Stomach smooth muscle (tissue), 2 donors: ENCODE measurements at regions not wholly inside any gene's neighbourhood (a gene's known extent, or its start where the extent isn't known, plus 50 kb on each side); places are given as distances from the start of the nearest gene placed in this dataset.
A peak's percentile ranks its signal among the peaks of the same experiment; 100 is the strongest.

Experiments used
- H3K27ac ChIP-seq: one replicate; pipeline ENCODE4 v1.7.0; 2013; ENCODE audit warnings: mild to moderate bottlenecking, low read length, inconsistent platforms
- H3K27me3 ChIP-seq, 2 donors: one replicate each; pipeline ENCODE4 v1.7.0; 2013; ENCODE audit warnings: low read length in 2 of 2; ENCODE audit not compliant: insufficient read depth in 2 of 2, control insufficient read depth in 1 of 2
- H3K36me3 ChIP-seq, 2 donors: one replicate each; pipeline ENCODE4 v1.7.0; 2013; ENCODE audit warnings: low read length in 2 of 2; ENCODE audit not compliant: control insufficient read depth in 2 of 2, insufficient read depth in 2 of 2
- H3K4me1 ChIP-seq: one replicate; pipeline ENCODE4 v1.7.0; 2013; ENCODE audit warnings: low read length; ENCODE audit not compliant: control insufficient read depth, insufficient read depth
- H3K4me3 ChIP-seq, 2 donors: one replicate each; pipeline ENCODE4 v1.7.0; 2013; ENCODE audit warnings: low read length in 2 of 2
- H3K9ac ChIP-seq, 2 donors: one replicate each; pipeline ENCODE4 v1.7.0; 2013; ENCODE audit warnings: low read length in 2 of 2, mild to moderate bottlenecking in 1 of 2
- H3K9me3 ChIP-seq, 2 donors: one replicate each; pipeline ENCODE4 v1.7.0; 2013; ENCODE audit warnings: low read length in 2 of 2; ENCODE audit not compliant: control insufficient read depth in 2 of 2
- donor health status: healthy.
- donor health status: Pancreatic carcinoma.

GRCh38 chr4:123256901-123257300 lies 139.7 kb upstream of the SPRY1 start:
- peaks cover 8% of the 10 kb centered on the region for H3K4me1 ChIP-seq
- no peaks in the 10 kb centered on the region for H3K27me3 ChIP-seq
- H3K27ac ChIP-seq, result no peak overlapping the region

GRCh38 chr4:123257591-123257990 lies 139.0 kb upstream of the SPRY1 start:
- H3K36me3 ChIP-seq, result no peaks in the 10 kb centered on the region
- no peaks in the 10 kb centered on the region for H3K27me3 ChIP-seq
- peak overlapping the region in 1 of 2 donors; percentile 29 for H3K4me3 ChIP-seq
- no peak overlapping the region for H3K9ac ChIP-seq
- H3K9me3 ChIP-seq, result no peaks in the 10 kb centered on the region
- H3K27ac ChIP-seq, result no peak overlapping the region
- H3K4me1 ChIP-seq, result peaks cover 8% of the 10 kb centered on the region

More at GRCh38 chr4:123256901-123257300, 139.7 kb upstream of the SPRY1 start:
- Histone ChIP-seq H3K9ac (no peak overlapping the region), H3K9me3 (no peaks in the 10 kb centered on the region), H3K4me3 (no peak overlapping the region), H3K36me3 (no peaks in the 10 kb centered on the region)

GRCh38 chr4:123259676-123260646 lies 136.6 kb upstream of the SPRY1 start:
- H3K36me3 ChIP-seq, result no peaks in the 10 kb centered on the region
- H3K9ac ChIP-seq, result no peak overlapping the region
- H3K4me1 ChIP-seq, result peaks cover 8% of the 10 kb centered on the region
- no peaks in the 10 kb centered on the region for H3K9me3 ChIP-seq
- H3K27ac ChIP-seq, result no peak overlapping the region
- H3K27me3 ChIP-seq, result no peaks in the 10 kb centered on the region
- H3K4me3 ChIP-seq, result no peak overlapping the region

- Histone ChIP-seq H3K4me1 (peaks cover 8% of the 10 kb centered on the region), H3K4me3 (no peak overlapping the region), H3K36me3 (no peaks in the 10 kb centered on the region), H3K27ac (no peak overlapping the region), H3K9me3 (no peaks in the 10 kb centered on the region), H3K9ac (no peak overlapping the region), H3K27me3 (no peaks in the 10 kb centered on the region)
These were observed 135.9 kb upstream of the SPRY1 start for GRCh38 chr4:123260653-123261052.

- H3K9me3 ChIP-seq, result no peaks in the 10 kb centered on the region
- H3K4me3 ChIP-seq, result no peak overlapping the region
- H3K9ac ChIP-seq, result no peak overlapping the region
- no peak overlapping the region for H3K27ac ChIP-seq
- no peaks in the 10 kb centered on the region for H3K36me3 ChIP-seq
- peaks cover 8% of the 10 kb centered on the region for H3K4me1 ChIP-seq
- H3K27me3 ChIP-seq, result no peaks in the 10 kb centered on the region
These were observed 134.5 kb upstream of the SPRY1 start for GRCh38 chr4:123262080-123262479.

- no peak overlapping the region for H3K4me3 ChIP-seq
- H3K27me3 ChIP-seq, result no peaks in the 10 kb centered on the region
- H3K27ac ChIP-seq, result no peak overlapping the region
- no peak overlapping the region for H3K9ac ChIP-seq
- peaks cover 3% of the 10 kb centered on the region for H3K4me1 ChIP-seq
- no peaks in the 10 kb centered on the region for H3K36me3 ChIP-seq
- H3K9me3 ChIP-seq, result no peaks in the 10 kb centered on the region
These were observed 131.2 kb upstream of the SPRY1 start for GRCh38 chr4:123265443-123265842.

GRCh38 chr4:123266221-123266620 lies 130.4 kb upstream of the SPRY1 start:
- H3K36me3 ChIP-seq, result no peaks in the 10 kb centered on the region
- no peak overlapping the region for H3K27ac ChIP-seq
- no peaks in the 10 kb centered on the region for H3K9me3 ChIP-seq
- H3K4me1 ChIP-seq, result no peaks in the 10 kb centered on the region
- H3K9ac ChIP-seq, result no peak overlapping the region
- H3K4me3 ChIP-seq, result no peak overlapping the region
- H3K27me3 ChIP-seq, result no peaks in the 10 kb centered on the region

GRCh38 chr4:123278755-123279154 lies 117.8 kb upstream of the SPRY1 start:
- no peaks in the 10 kb centered on the region for H3K4me1 ChIP-seq
- H3K27ac ChIP-seq, result no peak overlapping the region
- no peaks in the 10 kb centered on the region for H3K36me3 ChIP-seq
- no peaks in the 10 kb centered on the region for H3K9me3 ChIP-seq
- H3K4me3 ChIP-seq, result no peak overlapping the region
- no peak overlapping the region for H3K9ac ChIP-seq
- no peaks in the 10 kb centered on the region for H3K27me3 ChIP-seq

GRCh38 chr4:123283371-123283895 lies 113.2 kb upstream of the SPRY1 start:
- Histone ChIP-seq H3K36me3 (no peaks in the 10 kb centered on the region), H3K9me3 (no peaks in the 10 kb centered on the region), H3K27ac (no peak overlapping the region), H3K27me3 (no peaks in the 10 kb centered on the region), H3K4me3 (no peak overlapping the region), H3K9ac (no peak overlapping the region), H3K4me1 (no peaks in the 10 kb centered on the region)

- H3K27ac ChIP-seq, result no peak overlapping the region
- no peaks in the 10 kb centered on the region for H3K9me3 ChIP-seq
- H3K9ac ChIP-seq, result no peak overlapping the region
- H3K4me1 ChIP-seq, result no peaks in the 10 kb centered on the region
- no peaks in the 10 kb centered on the region for H3K27me3 ChIP-seq
- H3K36me3 ChIP-seq, result no peaks in the 10 kb centered on the region
- H3K4me3 ChIP-seq, result no peak overlapping the region
These were observed 112.4 kb upstream of the SPRY1 start for GRCh38 chr4:123284168-123284567.

- Histone ChIP-seq H3K36me3 (no peaks in the 10 kb centered on the region), H3K9ac (no peak overlapping the region), H3K4me3 (no peak overlapping the region), H3K9me3 (peaks cover 2 to 17% of the 10 kb centered on the region in 2 donors), H3K27me3 (no peaks in the 10 kb centered on the region), H3K4me1 (no peaks in the 10 kb centered on the region), H3K27ac (no peak overlapping the region)
These were observed 109.6 kb upstream of the SPRY1 start for GRCh38 chr4:123286903-123287466.
